HCT116 (cell line): ENCODE measurements at regions not wholly inside any gene's neighbourhood (a gene's known extent, or its start where the extent isn't known, plus 50 kb on each side); places are given as distances from the start of the nearest gene placed in this dataset.

Experiments used
- CEBPB ChIP-seq: IDR thresholded peaks from 2 replicates; pipeline ENCODE4 v1.6.1; 2012; ENCODE audit warnings: low read depth
- EZH2 ChIP-seq: fragments of 200-600 bp; sonication (generic); IDR thresholded peaks from 2 replicates; pipeline ENCODE4 v1.6.1; 2017; ENCODE audit warnings: antibody characterized with exemption, mixed run types
- JUND ChIP-seq: IDR thresholded peaks from 2 replicates; pipeline ENCODE4 v1.6.1; 2012
- POLR2A ChIP-seq: IDR thresholded peaks from 2 replicates; pipeline ENCODE4 v1.7.0; 2011; ENCODE audit warnings: borderline replicate concordance; ENCODE audit not compliant: insufficient read depth, insufficient read length; ENCODE audit errors: extremely low read depth
- POLR2AphosphoS5 ChIP-seq: IDR thresholded peaks from 2 replicates; pipeline ENCODE4 v1.6.1; 2011; ENCODE audit warnings: mild to moderate bottlenecking, low read depth, low read length, moderate library complexity
- RAD21 ChIP-seq: IDR thresholded peaks from 2 replicates; pipeline ENCODE4 v1.6.1; 2012; ENCODE audit warnings: low read depth, mild to moderate bottlenecking
- SP1 ChIP-seq: IDR thresholded peaks from 2 replicates; pipeline ENCODE4 v1.6.1; 2012; ENCODE audit warnings: low read depth
- YY1 ChIP-seq: IDR thresholded peaks from 2 replicates; pipeline ENCODE4 v1.6.1; 2011; ENCODE audit warnings: low read length, low read depth, moderate library complexity, mild to moderate bottlenecking; ENCODE audit not compliant: insufficient replicate concordance; ENCODE audit errors: extremely low read depth
- TF ChIP-seq, protein P1 (sequence below), 3 experiments: fragments of 200-600 bp in 1 of 3; sonication (generic) in 1 of 3; IDR thresholded peaks in 2 of 3; conservative IDR thresholded peaks in 1 of 3; 2 replicates each; pipeline ENCODE4 v1.5.1; 2012 to 2017; ENCODE audit warnings: low read depth in 2 of 3, low read length in 2 of 3, antibody characterized with exemption in 1 of 3, borderline replicate concordance in 1 of 3, control low read depth in 1 of 3, mild to moderate bottlenecking in 1 of 3, mixed read lengths in 1 of 3, mixed run types in 1 of 3, moderate library complexity in 1 of 3; ENCODE audit not compliant: insufficient read depth in 1 of 3
- TF ChIP-seq, protein P2 (sequence below): IDR thresholded peaks from 2 replicates; pipeline ENCODE4 v1.6.1; 2012
- TF ChIP-seq, protein P3 (sequence below): IDR thresholded peaks from 2 replicates; pipeline ENCODE4 v1.6.1; 2012; ENCODE audit warnings: low read depth

DNA sequence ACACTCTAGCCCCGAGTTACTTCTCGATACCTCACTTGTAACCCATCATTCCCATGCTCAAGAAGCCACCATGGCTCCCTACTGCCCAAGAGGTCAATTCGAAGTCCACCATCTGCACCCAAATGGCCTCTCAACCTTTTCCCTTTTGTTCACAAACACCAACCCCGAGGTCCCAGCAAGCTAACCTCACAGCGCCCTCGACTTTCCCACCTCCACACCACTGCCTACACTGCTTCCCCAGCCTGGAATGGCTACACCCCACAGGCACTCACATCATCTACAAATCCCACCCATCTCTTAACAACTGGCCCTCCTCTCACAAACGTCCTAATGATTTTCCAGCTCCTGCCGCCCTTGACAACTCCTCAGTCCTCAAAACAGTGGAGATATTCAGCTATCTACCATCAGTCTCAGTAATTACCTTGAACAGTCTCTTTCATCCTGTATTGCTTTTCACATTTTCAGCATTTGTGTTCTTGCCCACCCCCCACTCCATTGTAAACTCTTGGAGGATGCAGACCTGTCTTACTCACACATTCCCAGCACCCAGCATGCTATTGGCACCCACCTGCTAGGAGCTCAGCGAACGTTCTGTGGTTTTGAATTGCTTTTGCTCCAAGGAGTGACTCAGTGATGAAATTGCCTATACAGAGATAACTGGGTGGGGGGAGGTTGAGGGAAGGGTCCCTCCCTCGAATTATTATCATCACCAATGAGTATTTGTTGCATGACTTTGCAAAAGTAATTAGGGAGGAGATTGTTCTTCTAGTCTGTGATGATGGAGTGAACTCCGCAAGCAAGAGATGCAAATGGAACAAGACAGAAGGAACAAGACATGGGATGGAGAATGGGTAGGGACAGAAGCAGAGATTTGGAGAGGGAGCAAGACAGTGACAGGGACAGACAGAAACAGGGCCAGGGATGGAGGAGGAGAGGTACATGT is 106.8 kb downstream of the CYP26B1 start:
- TF ChIP-seq POLR2A (no peak), POLR2AphosphoS5 (no peak), EZH2 (no peak), RAD21 (no peak), YY1 (no peak), CEBPB (no peak), SP1 (no peak), JUND (no peak)
- TF ChIP-seq, protein P1, sequence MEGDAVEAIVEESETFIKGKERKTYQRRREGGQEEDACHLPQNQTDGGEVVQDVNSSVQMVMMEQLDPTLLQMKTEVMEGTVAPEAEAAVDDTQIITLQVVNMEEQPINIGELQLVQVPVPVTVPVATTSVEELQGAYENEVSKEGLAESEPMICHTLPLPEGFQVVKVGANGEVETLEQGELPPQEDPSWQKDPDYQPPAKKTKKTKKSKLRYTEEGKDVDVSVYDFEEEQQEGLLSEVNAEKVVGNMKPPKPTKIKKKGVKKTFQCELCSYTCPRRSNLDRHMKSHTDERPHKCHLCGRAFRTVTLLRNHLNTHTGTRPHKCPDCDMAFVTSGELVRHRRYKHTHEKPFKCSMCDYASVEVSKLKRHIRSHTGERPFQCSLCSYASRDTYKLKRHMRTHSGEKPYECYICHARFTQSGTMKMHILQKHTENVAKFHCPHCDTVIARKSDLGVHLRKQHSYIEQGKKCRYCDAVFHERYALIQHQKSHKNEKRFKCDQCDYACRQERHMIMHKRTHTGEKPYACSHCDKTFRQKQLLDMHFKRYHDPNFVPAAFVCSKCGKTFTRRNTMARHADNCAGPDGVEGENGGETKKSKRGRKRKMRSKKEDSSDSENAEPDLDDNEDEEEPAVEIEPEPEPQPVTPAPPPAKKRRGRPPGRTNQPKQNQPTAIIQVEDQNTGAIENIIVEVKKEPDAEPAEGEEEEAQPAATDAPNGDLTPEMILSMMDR (IDR thresholded peaks at IDR 0.05 in 2 of 3, conservative IDR thresholded peaks at IDR 0.05 in 1 of 3; ENCODE audit: borderline replicate concordance in 1 of 3, insufficient read depth in 1 of 3, low read depth in 2 of 3, low read length in 2 of 3) = no peak
- TF ChIP-seq, protein P2, sequence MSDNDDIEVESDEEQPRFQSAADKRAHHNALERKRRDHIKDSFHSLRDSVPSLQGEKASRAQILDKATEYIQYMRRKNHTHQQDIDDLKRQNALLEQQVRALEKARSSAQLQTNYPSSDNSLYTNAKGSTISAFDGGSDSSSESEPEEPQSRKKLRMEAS = no peak
- TF ChIP-seq, protein P3, sequence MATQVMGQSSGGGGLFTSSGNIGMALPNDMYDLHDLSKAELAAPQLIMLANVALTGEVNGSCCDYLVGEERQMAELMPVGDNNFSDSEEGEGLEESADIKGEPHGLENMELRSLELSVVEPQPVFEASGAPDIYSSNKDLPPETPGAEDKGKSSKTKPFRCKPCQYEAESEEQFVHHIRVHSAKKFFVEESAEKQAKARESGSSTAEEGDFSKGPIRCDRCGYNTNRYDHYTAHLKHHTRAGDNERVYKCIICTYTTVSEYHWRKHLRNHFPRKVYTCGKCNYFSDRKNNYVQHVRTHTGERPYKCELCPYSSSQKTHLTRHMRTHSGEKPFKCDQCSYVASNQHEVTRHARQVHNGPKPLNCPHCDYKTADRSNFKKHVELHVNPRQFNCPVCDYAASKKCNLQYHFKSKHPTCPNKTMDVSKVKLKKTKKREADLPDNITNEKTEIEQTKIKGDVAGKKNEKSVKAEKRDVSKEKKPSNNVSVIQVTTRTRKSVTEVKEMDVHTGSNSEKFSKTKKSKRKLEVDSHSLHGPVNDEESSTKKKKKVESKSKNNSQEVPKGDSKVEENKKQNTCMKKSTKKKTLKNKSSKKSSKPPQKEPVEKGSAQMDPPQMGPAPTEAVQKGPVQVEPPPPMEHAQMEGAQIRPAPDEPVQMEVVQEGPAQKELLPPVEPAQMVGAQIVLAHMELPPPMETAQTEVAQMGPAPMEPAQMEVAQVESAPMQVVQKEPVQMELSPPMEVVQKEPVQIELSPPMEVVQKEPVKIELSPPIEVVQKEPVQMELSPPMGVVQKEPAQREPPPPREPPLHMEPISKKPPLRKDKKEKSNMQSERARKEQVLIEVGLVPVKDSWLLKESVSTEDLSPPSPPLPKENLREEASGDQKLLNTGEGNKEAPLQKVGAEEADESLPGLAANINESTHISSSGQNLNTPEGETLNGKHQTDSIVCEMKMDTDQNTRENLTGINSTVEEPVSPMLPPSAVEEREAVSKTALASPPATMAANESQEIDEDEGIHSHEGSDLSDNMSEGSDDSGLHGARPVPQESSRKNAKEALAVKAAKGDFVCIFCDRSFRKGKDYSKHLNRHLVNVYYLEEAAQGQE = no peak
